ENCODE measurements at regions not wholly inside any gene's neighbourhood (a gene's known extent, or its start where the extent isn't known, plus 50 kb on each side); places are given as distances from the start of the nearest gene placed in this dataset.
"Not testable (repeated sequence)": the region's sequence is repeated elsewhere in the genome, so short reads cannot be mapped to it uniquely, and the experiment has no call there.

DNA sequence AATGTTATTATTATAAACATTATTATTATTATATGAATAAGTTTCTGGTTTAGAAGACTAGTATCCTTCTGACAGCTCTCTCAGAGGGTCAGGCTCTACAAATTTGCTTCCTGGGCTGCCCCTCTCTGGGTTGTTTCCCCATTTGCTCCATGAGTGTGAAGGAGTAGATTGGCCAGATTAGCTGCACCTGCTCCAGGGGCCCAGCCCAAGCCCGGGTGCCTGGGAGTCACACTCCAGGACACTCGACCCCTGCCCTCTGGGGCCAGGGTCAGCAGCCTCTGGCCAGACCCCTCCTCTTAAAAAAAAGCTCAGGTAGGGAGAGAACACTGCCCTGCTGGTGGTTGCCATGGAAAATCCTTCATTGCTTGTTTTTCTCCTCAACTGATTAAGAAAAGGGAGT lies 169.0 kb upstream of the FOXD4L5 start:
- DNase-seq (ENCODE audit: low read depth in 2 of 2) = not testable (repeated sequence)

- not testable (repeated sequence) for DNase-seq (ENCODE audit: low read depth in 2 of 2)
Measured at GRCh38 chr9:65449886-65450610, 165.0 kb upstream of the FOXD4L5 start.

GRCh38 chr9:65449423-65449822 lies 164.4 kb upstream of the FOXD4L5 start:
- no peak for DNase-seq (ENCODE audit: low read depth in 2 of 2)

GRCh38 chr9:65447146-65447545 lies 162.1 kb upstream of the FOXD4L5 start:
- not testable (repeated sequence) for DNase-seq (ENCODE audit: low read depth in 2 of 2)

DNA sequence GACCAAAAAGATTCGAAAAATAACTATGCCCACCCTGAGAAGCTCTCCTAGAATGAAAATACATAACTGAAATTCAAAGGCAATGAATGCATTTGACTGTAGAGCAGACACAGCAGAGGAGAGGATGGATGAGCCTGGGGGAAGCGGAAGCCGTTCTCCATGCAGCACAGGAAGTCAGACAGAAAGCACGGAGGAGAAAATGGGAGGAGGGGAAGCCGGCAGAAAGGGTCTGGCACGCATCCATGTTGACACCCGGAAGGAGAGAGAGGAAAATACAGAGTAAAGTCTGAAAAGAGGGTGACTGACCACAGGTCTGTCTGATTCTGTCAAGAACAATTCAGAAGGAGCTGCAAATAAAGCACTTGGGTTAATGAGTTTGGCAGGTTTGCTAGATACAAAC lies 161.0 kb upstream of the FOXD4L5 start:
- DNase-seq (ENCODE audit: low read depth in 2 of 2) = not testable (repeated sequence)

GRCh38 chr9:65444943-65445342 lies 159.9 kb upstream of the FOXD4L5 start:
- DNase-seq (ENCODE audit: low read depth in 2 of 2) = no peak

- DNase-seq (ENCODE audit: low read depth in 2 of 2) = not testable (repeated sequence)
Measured at GRCh38 chr9:65442116-65442515, 157.1 kb upstream of the FOXD4L5 start.

GRCh38 chr9:65441324-65441920 lies 156.4 kb upstream of the FOXD4L5 start:
- DNase-seq (ENCODE audit: low read depth in 2 of 2) = not testable (repeated sequence)

DNA sequence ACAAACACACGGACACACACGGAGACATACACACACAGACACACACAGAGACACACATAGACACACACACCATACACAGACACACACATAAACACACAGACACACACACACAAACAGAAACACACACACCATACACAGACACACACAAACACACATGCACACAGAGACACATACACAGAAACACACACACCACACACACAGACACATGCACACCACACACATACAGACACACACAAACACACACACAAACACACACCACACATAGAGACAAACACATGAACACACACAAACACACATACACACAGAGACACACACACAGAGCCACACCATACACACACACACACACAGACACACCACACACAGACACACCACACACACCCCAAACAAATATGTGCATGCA lies 152.7 kb upstream of the FOXD4L5 start:
- DNase-seq (ENCODE audit: low read depth in 2 of 2) = no peak

DNA sequence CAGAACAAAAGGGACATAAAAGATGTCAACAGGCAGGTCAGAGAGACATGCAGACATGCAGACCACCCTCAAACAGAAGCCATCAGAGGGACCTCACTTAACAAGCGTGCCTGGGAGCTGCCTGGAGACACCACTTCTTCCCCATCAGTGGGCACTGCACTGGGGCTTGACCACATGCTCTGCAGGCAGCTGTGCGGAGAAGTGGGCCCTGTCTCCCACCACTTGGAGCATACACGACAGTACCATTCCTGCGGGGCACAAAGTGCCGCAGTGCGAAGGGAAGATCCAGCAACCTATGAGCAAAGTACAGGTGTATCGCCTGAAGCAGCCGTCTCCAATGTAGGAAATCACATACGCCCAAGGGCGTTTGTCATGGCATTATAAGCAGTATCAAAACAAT lies 150.5 kb upstream of the FOXD4L5 start:
- DNase-seq (ENCODE audit: low read depth in 2 of 2) = no peak

- DNase-seq (ENCODE audit: low read depth in 2 of 2) = no peak
Measured at GRCh38 chr9:65432722-65433323, 147.8 kb upstream of the FOXD4L5 start.

DNA sequence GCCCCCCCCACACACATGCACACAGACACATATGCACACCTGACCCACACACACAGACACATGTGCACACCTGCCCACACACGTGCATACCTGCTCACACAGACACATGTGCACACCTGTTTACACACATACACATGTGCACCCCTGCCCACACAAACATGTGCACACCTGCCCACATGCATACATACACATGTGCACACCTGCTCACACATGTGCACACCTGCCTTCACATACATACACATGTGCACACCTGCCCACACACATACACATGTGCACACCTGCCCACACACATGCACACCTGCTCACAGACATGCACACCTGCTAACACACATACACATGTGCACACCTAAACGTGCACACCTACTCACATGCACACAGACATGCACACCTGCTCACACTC lies 147.0 kb upstream of the FOXD4L5 start:
- no peak for DNase-seq (ENCODE audit: low read depth in 2 of 2)

DNA sequence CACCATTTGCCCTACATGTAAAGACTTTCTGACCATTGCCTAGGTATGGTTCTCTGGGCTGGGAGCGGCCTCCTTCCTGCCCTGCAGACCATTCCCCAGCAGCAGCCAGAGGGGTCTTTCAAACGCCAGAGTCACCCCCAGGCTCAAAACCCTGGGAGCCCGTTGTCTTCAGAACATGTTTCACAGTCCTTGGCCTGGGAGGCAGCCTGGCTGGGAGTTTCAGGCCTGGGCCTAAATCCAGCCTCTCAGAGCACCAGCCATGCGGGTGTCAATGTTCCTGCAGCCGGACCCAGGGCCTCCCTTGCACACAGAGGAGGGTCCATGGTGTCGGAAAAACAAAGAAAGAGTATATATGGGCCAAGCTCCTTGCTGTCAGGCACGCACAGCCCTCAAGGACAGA lies 145.2 kb upstream of the FOXD4L5 start:
- DNase-seq (ENCODE audit: low read depth in 2 of 2) = no peak

GRCh38 chr9:65427361-65427760 lies 142.4 kb upstream of the FOXD4L5 start:
- DNase-seq (ENCODE audit: low read depth in 2 of 2) = not testable (repeated sequence)

DNA sequence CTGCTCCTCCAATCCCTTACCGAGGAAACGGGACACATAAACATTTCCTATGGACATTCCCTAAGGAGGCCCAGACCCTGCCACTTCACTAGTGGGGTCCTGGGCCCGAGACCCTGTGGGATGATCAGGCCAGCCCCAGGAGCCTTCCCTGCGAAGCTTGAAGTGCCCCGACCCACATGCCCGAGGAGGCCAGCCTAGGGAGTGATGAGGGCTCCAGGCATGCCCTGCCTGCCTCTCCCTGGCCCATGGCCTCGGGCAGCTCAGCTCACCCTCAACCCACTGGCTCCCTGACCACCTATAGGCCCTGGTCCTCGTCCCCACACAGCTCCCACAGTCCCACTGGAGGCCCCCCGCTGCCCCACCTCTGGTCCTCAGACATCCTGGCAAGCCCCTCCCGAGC lies 141.8 kb upstream of the FOXD4L5 start:
- DNase-seq (ENCODE audit: low read depth in 2 of 2) = not testable (repeated sequence)

- DNase-seq (ENCODE audit: low read depth in 2 of 2) = no peak
Measured at GRCh38 chr9:65426231-65426630, 141.2 kb upstream of the FOXD4L5 start.

DNA sequence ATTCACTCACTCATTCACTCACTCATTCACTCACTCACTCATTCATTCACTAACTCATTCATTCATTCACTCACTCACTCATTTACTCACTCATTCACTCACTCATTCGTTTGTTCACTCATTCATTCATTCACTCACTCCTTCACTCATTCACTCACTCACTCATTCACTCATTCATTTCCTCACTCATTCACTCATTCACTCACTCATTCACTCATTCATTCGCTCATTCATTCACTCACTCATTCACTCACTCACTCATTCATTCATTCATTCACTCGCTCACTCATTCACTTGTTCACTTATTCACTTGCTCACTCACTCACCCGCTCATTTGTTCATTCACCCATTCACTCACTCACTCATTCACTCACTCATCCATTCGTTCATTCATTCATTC lies 140.2 kb upstream of the FOXD4L5 start:
- DNase-seq (ENCODE audit: low read depth in 2 of 2) = not testable (repeated sequence)

- DNase-seq (ENCODE audit: low read depth in 2 of 2) = not testable (repeated sequence)
Measured at GRCh38 chr9:65424437-65424984, 139.5 kb upstream of the FOXD4L5 start.

DNA sequence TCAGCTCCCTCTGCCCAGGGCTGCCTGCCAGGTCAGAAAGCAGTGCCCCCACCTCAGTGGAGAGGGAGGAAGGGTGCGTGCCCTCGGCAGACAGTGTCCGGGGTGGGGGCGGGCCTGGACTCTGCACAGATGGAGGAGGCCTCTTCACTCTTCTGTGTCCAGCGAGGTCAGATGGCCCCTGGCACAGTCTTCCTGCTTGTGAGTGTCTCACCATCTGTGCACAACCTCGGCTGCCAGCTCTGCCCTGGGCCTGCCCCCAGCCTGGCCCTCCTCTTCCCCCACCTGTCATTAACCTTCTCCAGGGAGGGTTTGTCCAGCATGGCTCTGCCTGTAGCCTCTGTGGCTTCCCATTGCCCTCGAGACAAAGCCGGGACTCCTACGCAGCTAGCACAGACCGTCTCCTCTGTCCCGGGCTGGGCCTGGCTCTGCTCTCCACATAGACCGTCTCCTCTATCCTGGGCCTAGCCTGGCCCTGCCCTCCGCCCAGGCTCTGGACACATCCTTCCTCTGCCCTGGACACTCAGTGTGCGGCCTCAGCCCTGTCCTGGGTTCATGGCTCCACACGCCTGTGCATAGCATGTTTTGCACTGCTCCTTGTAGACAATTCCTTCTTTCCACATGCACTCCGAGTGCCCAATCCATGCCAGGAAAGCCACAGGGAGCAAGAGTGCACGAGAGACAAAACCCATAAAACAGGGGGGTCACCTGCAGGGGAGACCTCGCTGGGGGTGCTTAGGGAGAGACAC lies 138.9 kb upstream of the FOXD4L5 start:
- DNase-seq (ENCODE audit: low read depth in 2 of 2) = not testable (repeated sequence)

- not testable (repeated sequence) for DNase-seq (ENCODE audit: low read depth in 2 of 2)
Measured at GRCh38 chr9:65422966-65423690, 138.1 kb upstream of the FOXD4L5 start.

GRCh38 chr9:65421486-65421885 lies 136.5 kb upstream of the FOXD4L5 start:
- DNase-seq (ENCODE audit: low read depth in 2 of 2) = not testable (repeated sequence)
